ENCODE measurements at regions not wholly inside any gene's neighbourhood (a gene's known extent, or its start where the extent isn't known, plus 50 kb on each side); places are given as distances from the start of the nearest gene placed in this dataset.

DNA sequence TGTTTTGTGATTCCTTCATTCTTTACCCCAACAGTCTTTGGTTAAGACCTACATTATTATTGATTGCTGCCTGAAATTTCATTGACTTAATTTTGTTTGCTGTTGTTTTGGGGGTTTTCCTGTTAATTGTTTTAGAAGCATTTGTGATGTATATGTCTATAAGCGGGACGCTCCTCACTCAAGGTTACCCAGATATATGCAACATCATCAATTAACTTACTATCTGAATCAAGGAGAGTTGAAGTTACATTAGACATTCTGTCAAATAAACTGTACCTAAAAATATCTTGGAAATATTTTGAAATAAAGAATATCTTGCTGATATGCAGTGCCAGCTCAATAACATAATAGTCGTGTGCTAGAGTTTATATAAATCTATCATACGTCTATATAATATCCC, 125.9 kb upstream of the CDH18 start:
- no peak for DNase-seq

DNA sequence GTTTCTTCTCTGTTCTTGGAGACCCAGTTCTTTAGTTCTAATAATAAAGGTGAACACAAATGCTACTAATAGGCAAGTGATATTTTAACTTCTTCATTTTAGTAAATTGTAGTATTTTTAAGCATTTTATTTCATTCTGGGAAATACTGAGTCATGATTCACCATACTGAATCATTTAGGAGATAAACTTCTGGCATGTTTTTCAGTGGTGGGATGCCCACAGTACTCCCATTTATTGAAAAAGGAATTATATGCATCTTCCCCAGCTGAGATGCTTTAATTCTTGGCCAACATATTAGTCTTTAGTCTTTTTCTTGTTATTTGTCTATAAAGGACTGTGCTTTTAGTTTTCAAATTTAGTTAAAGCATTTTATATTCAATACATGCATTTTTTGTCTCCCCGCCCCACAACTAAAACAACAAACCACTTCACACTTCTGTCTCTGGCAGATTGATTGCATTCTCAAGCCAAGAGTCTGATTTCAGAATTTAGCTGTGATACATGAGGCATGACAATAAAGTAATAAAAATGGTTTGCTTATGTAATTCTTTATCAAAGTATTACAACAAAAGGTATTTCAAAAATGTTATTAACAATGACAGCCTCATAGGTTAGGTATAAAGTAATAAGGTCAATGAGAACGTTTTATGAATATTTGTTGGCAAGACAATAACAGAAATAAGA, 125.2 kb upstream of the CDH18 start:
- no peak for DNase-seq

- no peak for DNase-seq
Observed at GRCh38 chr5:20109326-20109725, 121.3 kb upstream of the CDH18 start.

GRCh38 chr5:20105915-20106314, 117.9 kb upstream of the CDH18 start:
- no peak for DNase-seq

DNA sequence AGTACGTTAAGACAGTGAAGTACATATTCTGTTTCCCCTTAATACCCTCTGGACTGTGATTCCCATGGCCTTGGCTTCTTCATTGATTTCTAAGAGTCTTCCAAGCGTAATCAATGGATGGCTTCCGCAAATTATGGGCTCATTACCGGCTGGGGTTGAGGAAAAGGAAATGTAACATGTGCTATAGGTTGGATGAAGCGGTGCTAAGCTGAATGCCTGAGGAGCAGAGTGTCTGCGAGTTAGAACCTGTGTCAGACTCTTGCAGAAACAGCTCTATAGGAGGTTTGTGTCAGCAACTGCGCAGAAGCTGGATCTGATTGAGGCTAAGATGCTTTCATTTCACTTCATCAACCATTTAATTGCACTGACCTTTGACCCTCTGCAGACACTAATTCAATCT, 114.3 kb upstream of the CDH18 start:
- DNase-seq = no peak

DNA sequence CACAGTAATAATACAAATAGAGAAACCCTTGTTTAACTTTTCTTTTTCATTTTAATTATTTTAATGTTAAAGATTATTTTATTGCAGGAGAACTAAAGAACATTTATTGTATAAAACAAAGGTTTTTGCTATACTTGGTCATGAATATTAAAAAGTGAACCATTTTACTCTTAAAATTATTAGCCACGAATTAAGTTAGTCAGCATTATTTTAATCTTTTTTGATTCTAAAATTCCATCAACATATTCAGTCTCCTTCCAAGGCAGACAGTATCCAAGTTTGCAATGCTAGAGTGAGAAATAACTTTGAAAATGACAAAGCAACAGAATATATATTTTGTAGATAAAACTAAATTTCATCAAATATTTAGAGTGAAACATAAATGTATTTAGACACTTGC, 110.7 kb upstream of the CDH18 start:
- DNase-seq = no peak

DNA sequence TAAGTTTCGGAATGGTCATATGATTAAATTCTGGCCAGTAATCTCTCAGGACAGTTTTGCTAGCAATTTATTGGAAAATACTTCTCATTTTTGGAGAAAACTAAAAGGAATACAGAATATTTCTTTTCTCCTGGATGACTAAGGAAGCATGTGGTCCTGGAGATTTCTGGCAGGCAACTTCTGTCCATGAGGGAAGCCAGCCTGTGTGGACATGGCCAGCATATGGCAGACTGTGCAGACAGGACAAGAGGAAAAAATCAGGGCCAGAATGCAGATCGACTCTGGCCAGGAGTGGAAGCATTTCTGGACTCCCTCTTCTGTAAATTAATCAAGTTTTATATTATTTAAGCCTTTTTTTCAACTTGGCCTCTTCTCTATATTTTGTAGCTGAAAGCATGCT, 100.4 kb upstream of the CDH18 start:
- no peak for DNase-seq

GRCh38 chr5:20087299-20087698, 99.3 kb upstream of the CDH18 start:
- no peak for DNase-seq

- DNase-seq = no peak
Observed at GRCh38 chr5:20077186-20077585, 89.2 kb upstream of the CDH18 start.

GRCh38 chr5:20056933-20057332, 68.9 kb upstream of the CDH18 start:
- no peak for DNase-seq

DNA sequence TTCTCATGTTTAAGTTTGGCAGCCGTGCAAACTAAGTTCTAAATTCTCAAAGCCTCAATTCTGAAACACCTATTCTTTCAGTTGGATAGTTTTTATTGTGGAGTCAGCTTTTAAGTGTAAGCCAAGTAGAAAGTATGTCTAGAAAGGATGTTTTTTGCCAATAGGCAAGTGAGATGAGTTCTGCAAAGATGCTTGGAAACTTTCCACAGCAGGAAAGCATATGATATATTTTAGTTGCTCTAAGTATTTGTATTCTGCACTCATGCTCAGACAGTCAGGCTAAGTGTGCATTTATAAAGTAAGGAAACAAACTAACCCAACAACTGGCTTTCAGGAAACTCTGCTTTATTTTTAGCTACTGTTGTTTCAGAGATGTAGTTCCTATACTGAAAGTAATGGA, 67.3 kb upstream of the CDH18 start:
- no peak for DNase-seq

- no peak for DNase-seq
Observed at GRCh38 chr5:20050262-20050661, 62.3 kb upstream of the CDH18 start.

DNA sequence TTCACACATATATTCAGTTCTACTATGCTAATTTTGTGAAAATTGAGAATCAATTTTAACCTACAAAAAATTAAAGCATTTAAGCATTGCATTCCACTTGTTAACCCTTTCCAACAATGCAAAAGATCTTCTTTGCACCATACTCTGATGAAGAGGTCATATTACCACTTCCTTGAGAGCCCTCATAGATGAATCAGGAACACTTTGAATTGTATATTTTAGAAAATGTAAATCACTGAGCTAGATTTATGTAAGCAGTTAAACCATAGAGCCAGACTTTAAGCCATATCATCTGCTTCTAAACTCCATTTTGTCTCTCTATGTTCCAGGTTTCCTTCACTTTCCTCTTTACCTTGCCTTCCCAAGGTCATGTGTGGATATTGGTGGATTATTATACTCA, 56.5 kb upstream of the CDH18 start:
- DNase-seq = no peak

DNA sequence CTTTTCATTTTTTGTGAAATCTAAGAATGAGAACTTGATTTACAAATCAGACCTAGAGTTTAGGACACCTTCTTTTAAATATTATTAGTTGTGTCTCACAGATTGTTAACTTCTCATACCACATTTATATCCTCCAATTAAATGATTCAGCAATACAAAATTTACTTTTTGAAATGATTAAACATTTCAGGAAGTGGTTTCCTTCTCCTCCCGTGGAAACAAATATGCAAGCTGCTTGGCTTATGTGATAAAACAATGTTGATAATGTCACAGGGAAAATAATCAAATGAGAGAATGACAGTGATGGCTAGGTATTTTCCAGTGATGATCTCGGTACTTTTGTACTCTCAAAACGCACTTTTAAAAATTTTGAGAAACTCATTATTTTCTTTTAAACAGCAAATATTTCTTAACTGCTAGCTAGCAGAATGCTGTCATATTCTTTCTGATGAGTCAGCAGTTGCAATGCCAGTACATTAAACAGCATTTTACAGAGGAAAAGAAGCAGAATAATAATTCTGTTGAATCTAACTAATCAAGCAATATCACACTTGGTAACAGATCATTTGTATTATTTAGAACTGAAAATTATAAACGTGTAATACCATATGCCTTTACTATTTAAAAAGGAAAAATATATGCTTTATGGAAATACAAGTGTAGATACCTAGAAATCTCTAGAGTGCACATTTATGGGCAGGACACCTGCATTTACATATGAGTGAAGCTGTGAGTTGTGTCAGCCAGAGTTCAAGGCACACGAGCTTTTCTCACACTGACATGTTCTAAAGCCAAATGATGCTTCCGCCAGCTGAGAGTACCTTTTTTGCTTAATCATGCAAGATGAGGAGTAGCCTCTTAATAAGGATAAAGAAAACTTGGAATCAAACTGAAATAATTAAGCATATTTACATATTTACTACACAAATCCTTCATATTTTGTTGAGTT, 53.6 kb upstream of the CDH18 start:
- DNase-seq = no peak

DNA sequence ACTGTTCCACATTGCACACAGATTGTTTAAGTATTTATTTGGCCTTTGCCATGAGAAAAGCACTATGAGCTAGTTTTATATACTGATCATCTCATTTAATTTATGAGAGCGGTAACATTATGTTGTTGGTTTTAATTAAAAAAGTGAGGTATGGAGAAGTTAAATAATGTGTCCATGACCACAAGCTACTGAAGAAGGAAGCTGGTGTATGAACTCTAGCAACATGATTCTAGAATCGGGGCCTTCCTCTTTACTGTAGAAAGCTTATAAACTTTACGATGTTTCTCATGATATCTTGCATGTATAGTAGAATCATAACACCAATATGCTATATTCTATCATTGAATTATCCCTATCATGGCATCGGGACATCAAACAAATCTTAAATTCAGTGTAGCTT, 52.9 kb upstream of the CDH18 start:
- no peak for DNase-seq
